ENCODE measurements at regions not wholly inside any gene's neighbourhood (a gene's known extent, or its start where the extent isn't known, plus 50 kb on each side); places are given as distances from the start of the nearest gene placed in this dataset.
"Not testable (repeated sequence)": the region's sequence is repeated elsewhere in the genome, so short reads cannot be mapped to it uniquely, and the experiment has no call there.

- not testable (repeated sequence) for H3K4me3 ChIP-seq; H3K4me1 ChIP-seq (ENCODE audit: control insufficient read depth in 1 of 2, low read depth in 2 of 2); ATAC-seq (ENCODE audit: insufficient number of reproducible peaks, low FRiP score, low read depth)
Measured at GRCh38 chr10:47578547-47578946, 55.1 kb upstream of the AGAP9 start.

More at GRCh38 chr10:47578547-47578946, 55.1 kb upstream of the AGAP9 start:
- not testable (repeated sequence) for H3K36me3 ChIP-seq; H3K27me3 ChIP-seq (replicated peaks; ENCODE audit: insufficient read depth); H3K9me3 ChIP-seq; H3K27ac ChIP-seq; DNase-seq (ENCODE audit: low spot score)

Measured in thoracic aorta (tissue), 2 donors.